CD4-positive, alpha-beta T cell treated with Interleukin-1 beta for 1 hour (primary cell): ENCODE measurements at regions not wholly inside any gene's neighbourhood (a gene's known extent, or its start where the extent isn't known, plus 50 kb on each side); places are given as distances from the start of the nearest gene placed in this dataset.
"Not testable (repeated sequence)": the region's sequence is repeated elsewhere in the genome, so short reads cannot be mapped to it uniquely, and the experiment has no call there.

ENCODE experiments used
- DNase-seq, 2 donors: peaks; one replicate each; pipeline ENCODE4 v3.0.0-alpha.2; 2020 to 2022

DNA sequence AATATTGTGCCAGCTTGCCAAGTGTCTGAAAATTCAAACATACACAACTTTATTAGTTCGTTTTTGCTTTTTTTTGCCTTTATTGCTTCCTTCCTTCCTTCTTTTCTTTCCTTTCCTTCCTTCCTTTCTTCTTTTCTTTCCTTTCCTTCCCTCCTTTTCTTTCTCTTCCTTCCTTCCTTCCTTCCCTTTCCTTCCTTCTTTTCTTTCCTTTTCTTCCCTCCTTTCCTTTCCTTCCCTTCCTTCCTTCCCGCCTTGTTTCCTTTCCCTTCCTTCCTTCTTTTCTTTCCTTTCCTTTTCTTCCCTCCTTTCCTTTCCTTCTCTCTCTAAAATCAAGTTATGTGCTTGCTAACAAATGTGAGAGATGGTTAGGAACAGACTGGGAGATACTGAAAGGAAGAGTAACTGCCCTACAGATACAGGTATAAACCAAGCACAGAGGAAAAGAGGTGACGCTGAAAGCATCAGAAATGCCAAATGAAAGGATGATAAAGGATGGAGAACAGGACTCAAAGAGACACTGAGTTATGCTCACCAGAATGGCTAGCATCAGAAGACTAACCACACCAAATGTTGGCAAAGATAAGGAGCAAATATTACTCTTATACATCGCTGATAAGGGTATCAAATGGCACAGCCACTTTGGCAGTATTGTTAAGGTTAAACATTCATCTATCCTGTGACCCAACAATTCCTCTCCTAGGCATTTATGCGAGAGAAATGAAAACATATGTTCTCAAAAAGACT, 151.6 kb downstream of the MREG start:
- no peak for DNase-seq

DNA sequence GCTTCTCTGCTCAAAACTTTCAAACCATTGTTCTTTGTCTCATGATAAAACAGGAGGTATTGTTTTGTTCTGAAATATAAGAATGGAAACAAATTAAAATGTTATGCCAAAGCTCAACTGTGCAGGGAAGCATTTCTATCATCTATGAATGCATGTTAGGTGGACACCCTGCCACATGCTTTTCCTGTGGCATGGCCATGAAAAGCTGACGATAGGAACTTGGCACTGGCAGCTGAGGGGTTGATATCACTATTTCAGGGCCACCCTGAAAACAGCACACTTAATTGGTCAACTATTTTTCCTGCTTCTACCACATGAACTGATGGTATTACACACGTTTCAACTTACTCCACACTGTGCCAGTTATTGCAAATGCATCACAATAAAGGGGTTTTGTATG, 157.3 kb downstream of the MREG start:
- DNase-seq = no peak

DNA sequence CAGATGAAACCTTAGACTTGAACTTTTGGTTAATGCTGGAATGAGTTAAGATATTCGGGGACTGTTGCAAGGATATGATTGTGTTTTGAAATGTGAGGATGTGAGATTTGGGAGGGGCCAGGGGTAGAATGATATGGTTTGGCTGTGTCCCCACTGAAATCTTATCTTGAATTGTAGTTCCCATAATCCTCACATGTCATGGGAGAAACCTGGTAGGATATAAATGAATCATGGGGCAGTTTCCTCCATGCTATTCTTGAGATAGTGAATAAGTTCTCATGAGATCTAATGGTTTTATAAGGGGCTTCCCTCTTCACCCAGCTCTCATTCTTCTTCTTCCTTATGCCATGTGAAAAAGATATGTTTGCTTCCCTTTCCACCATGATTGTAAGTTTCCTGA, 158.0 kb downstream of the MREG start:
- not testable (repeated sequence) for DNase-seq

DNA sequence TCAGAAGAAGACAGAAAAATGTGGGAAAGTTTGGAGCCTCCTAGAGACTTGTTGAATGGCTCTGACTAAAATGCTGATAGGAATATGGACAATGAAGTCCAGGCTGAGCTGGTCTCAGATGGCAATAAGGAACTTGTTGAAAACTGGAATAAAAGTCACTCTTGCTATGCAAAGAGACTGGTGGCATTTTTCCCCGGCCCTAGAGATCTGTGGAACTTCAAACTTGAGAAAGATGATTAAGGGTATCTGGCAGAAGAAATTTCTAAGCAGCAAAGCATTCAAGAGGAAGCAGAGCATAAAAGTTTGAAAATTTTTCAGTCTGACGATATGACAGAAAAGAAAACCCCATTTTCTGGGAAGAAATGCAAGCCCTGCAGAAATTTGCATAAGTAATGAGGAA, 159.3 kb downstream of the MREG start:
- DNase-seq = no peak

DNA sequence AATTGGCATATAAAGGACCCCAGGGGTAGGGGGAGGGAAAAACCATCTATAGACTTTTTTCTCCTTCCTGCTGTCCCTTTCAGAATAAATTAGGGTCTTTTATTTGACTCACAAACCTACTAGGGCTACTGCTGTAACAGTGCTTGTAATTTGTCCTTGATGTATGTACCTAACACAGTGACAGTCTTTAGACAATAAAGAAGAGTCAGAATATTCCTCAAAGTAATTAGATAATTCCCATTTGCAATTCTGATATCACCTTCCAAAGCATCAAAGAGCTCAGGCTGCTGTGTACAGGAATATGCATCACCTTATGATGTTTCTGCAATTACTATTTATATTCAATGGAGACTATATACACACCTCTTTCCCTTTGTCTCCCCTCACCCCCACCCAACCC, 161.7 kb downstream of the MREG start:
- no peak for DNase-seq

DNA sequence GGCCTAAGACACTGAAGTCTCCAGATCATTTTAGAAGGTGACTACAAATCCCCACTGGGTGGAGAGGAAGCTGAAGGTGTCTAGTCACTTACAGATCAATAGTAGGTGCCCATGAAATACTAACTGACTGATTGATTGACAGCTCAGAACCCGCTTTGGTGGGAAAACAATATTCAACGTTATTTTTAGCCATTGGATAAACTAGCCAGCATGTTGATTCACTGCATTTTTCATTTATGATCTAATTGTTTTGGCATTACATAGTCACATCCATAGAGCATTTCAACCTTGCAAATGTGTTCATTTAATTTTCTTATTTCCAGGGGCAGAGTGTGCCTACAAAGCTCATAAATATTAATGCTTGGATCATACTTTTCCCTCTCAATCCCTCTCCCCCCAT, 162.3 kb downstream of the MREG start:
- DNase-seq = no peak

DNA sequence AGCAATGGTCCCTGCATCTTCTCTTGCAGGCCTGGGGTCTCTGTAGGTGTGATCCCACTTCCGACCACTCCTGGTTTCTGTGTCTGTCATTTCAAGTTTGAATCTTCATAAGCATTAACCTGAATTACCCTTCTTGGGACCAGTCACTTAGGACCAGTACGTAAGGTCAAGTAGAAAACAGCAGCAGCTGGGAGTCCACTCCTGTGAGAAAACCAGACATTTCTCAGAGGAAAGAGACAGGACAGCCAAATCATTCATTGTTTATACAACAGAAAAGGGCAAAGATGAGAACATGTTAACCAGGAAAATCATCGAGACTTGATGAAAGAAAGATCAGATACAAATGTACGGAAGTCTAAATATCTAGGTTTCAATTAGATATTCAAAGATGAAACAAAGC, 163.0 kb downstream of the MREG start:
- no peak for DNase-seq

DNA sequence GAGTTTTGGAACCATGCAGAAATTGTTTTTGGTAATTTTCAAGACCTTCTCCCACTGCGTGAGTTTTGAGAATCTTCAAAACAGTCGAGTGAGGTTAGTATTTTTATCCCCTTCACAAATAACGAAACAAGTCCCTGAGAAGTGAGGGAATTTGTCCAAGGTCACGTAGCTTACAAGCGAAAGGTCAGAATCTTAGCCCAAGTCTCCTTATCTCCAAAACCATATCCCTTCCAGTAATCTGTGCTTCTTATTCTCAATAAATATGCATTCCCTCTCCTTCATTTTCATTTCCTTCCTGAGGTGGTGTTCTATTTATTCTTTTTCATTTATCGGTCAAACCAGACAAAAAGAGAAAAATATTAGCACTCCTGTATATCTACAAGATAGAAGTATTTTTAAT, 163.6 kb downstream of the MREG start:
- no peak for DNase-seq

DNA sequence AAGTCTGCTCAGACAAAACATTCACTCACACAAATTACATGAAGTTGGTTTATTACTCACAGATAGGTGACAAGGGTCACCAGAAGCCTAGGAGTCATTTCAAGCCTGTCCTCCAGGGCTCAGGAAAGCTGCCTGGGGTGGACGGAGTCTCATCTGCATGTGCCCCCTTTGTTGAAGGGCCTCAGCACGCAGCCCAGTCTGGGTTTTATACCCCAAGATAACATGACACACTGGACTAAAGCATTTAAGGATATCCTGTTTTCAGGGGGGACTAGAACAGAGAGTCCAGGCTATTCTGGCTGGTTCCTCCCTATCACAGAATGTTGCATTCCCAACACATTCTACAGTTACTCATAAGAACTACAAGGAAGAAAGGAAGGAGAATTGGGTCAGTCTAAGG, 164.7 kb downstream of the MREG start:
- DNase-seq = no peak

DNA sequence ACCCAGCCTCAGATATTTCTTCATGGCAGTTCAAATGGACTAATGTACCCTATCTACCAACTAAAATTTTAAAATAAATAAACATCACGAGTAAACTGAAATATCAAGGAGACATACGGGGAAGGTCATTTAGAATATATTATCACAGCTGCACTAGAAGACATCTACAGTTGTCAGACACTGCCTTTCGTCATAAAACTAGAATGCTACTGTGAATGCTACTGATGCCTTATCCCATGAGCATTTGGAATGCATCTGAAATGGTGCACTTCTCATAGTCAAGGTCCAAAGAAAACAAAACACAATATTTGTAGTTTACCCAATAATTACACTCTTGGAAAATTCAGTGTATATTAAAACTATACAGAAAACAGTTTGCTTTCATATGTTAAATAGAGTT, 165.2 kb downstream of the MREG start:
- no peak for DNase-seq

DNA sequence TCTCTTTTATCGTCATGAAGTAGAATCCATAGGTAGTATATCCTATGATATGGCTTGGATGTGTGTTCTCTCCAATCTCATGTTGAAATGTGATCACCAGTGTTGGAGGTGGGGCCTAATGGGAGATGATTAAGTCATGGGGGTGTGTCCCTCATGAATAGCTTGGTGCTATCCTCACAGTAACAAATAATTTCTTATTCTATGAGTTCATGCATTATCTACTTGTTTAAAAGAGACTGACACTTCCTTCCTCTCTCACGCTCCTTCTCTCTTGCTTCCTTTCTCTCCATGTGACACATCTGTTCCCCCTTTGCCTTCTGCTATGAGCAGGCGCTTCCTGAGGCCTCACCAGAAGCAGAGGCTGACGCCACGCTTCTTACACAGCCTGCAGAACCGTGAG, 165.6 kb downstream of the MREG start:
- no peak for DNase-seq

DNA sequence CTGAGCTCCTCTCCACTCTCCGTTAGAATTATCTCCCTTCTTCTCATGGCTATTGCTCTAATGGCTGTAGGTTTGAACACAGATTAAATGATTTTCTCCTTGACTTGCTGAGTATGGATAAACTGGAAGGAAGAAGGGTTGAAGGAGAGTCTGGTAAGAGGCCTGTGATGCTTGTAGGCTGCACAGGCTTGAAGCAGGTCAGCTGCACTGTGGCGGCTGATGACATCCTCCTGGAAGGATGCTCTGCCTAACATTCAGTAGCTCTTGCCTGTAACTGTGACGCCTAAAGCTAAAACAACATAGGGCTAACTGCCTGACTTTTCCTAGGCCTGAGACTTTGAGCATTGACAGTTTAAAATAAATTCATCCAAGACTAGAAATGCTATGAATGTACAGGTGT, 166.3 kb downstream of the MREG start:
- no peak for DNase-seq

DNA sequence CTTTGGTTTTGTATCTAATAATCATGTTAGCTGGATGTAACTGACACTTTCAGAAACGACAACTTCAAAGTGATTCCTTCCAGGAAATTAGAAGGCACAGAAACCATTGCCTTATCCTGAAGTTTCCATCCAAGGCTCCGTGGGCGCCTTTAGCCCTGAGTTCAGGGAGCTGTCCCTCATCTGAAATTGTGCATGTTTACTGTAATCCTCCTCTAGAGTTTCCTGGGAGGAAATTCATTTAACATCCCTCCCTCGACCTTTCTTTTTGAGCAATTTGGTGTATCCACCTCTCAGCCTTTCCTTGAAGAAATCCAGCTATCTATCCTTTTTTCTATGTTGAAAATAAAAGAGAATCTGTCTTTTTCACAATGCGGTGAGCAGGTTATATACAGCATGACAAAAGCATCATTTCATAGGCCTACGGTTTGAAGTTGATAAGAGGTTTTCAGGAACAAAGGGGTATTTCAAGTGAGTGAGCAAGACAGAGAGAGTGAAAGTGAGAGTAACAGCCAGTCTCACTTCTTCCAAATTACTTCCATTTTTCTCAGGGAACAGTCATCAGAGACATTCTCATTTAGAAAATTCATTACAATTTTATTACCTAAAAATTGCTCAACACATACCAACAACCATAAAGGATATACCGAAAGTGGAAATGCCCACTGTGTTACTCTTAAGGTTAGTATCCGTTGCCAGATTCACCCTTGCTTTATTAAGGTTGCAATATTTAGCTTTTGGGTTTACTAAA, 167.3 kb downstream of the MREG start:
- DNase-seq = no peak

DNA sequence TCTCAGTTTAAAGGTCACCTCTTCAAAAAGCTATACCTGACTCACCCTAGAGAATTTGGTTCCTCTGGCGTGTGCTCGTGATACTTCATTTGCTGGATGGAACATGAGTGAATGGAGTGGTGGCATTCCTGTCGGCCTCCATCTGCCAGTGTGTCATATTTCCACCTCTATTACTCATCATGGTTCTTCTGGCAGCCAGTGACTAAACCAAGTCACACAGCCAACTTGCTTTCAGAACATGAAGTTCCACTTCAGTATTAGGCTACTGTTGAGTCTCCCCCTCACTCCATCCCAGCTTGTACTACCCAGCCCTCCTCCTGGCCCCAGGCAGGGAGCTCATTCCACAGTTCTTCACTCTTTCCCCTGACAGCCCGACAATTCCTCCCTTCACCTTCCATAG, 169.8 kb downstream of the MREG start:
- no peak for DNase-seq

DNA sequence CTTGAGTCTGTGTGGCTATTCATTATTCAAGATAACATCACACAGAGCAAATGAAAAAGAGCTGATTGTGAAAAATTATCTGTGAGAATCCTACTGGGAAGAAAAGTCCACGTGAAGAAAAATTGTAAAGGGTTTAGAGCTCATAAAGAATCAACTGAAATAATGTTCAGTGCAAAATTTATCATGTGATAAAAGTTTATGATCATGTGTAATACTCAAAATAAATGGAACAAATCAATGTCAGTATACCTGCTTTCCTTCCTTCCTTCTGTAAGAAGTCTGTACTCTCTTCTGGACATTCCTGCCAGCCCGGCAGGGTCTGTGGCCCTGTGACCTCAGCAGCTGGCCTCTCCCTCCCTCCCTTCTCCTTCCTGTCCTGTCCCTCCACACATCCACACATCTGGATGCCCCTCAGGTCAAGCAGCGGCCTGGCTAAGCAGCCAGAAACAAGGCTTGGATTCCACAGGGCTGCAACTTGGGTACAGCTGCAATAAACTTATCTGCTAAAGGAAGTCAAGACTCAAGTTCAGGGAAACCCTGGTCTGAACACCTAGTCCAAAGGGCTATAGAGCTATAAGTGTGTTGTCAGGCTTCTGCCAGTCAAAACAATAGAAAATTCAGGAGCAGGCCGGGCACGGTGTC, 172.1 kb downstream of the MREG start:
- no peak for DNase-seq

DNA sequence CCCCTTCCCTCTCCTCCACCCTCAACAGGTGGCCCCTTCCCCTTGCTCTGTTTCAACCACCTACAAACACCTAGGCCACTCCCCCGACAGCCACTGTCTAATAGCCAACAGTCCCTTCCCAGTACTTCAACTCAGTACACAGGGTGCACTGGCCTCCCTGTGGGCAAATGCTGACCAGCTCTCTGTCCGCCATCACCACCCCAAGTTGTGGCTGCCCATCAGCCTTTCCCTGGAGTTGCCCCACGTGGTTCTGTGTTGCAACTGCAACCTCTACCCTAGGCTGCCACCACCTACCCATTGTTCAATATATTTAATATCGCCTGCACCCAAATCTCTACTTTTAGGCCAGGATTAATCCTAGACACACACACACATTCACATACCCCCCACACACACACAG, 173.5 kb downstream of the MREG start:
- no peak for DNase-seq

DNA sequence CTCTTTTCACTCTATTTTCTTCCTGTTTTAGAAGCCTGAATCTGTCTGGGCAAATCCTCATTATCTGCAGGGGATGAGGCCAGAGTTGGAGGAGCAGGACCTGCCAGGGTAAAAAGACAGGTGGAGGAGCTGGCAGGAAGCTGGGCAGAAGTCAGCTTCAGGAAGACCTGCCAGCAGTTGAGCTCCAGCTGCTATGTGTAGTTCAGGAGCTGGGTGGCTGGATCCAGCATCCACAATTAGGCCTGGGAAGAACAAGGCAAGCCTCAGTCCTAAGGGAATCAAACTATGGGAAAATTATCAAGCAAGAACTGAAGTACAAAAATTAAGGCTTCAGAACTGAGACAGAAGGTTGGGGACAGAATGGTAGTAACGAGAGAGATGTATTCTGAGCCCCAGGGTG, 174.0 kb downstream of the MREG start:
- no peak for DNase-seq

DNA sequence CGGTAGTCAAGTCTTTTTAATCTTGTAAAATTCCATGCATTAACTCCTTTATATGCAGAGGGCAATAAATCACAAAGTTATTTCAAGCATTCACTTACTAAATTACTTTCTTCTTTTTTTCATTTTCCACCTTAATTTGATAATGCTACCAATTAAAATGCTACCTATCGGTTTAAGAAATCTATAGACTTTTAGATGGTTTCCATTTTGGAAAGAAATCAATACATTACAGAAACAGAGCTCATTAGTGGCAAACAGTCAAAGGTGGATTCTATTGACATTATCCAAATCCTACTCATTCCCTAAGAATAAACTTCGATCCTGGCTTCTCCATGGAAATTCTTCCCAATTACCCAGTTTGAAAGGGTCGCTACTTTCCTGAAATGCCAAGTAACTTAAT, 176.5 kb downstream of the MREG start:
- DNase-seq = no peak

DNA sequence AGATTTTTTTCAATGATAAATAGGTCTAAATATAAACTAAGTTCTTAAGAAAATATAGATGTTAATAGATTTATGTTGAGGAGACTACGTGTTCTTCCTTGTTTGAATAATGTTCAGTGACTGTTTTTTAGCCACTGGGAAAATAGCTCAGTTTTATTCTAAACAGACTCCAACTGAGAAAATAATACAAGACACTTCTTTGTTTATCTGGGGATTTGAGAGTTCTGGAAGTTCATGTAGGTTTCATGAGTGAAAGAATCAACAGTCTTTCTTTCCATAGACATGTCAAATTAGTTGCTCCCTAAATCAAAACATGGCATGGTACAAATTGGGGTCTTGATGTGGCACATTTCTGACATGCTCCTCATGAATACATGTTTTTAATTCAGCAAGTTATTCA, 177.7 kb downstream of the MREG start:
- no peak for DNase-seq

DNA sequence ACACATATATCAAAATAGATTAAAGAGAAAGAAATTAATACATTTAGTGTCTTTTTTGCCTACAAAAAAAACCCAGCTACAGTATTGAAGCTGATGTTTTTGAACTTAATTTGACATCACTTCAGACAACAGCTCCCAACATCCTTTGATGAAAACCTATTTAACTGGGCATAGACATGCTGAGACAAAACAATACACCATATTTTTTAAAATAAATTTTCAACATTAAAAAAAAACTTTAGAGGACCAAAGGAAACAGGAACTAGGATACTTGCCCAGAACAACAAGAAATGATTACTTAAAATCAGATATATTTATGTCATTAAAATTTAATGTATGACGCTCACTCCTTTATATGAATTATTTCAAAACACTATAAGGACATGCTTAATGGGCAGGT, 178.1 kb downstream of the MREG start:
- no peak for DNase-seq

DNA sequence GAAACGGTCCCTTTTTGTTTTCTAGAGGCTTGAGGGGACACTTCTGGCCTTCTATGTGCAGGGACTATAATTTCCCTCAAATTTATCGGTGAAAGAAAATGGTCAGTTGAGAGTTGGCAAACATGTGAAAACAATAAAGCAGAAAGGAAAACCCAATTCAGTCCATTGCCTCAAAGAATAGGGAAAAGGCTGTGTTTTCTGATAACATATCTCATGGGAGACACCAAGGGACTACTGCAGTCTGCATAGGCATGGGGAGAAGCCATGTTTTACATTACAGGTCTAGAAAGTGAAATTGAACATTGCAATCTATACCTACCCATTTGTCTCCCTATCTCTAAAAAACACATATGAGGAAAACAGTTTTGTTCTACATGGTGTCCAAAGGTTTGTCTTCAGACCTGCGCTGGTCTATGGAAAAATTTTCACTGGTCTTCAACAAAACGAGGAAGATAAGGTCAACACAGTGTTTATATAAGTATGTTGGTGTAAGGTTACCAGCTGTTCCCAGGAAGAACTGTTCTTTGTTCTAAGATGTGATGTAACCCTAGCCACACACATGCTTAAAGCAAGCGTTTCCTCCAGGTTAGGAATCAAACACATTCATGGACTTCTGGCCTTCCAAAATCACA, 179.7 kb downstream of the MREG start:
- DNase-seq = no peak

DNA sequence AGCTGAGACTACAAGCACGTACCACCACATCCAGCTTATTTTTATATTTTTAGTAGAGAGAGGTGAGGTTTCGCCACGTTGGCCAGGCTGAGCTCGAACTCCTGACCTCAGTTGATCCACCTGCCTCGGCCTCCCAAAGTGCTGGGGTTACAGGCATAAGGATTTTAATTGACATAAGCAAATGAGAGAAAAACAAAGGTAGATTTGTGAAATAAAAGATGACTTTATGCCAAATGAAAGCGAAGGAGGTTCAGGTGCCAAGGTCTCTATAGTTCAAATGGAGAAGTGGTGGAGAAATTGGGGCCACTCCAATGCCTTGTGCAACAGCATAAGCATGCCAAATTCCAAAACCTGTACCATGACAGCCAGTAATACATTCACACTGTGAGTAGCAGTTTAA, 180.6 kb downstream of the MREG start:
- DNase-seq = no peak

DNA sequence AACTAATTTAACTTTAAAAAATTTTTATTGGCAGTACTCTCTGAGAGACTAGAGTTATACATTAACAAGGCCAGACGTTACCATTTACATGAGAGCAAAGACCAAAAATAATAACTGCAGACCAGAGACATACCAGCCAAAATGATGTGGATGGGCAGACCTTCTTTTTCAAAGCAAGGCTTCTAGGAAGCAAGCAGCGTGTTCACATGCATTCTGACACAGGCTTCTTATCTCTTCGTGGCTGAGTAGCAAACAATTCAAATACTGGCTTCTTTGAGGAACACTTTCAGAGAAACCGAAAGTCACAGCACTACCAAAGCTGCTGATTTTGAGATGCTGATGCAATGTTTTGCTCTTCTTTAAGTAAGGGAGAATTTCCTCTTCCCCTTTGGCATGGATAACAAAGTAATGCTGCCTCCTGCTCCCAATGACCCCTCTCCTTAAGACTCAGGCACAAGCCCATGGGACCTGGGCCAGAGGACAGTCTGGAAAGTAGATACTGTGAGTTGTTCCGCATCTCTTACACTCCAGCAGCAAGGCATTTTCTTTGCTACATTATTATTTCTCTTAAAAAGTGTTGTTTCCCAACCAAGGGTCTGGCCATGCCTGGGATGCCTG, 181.9 kb downstream of the MREG start:
- no peak for DNase-seq
